Breast epithelium (tissue), 3 donors: ENCODE measurements at regions not wholly inside any gene's neighbourhood (a gene's known extent, or its start where the extent isn't known, plus 50 kb on each side); places are given as distances from the start of the nearest gene placed in this dataset.

ENCODE experiments used
- POLR2A ChIP-seq: fragments of 450-650 bp; IDR thresholded peaks from one replicate; pipeline ENCODE4 v1.6.1; 2016; ENCODE audit warnings: antibody characterized with exemption, mild to moderate bottlenecking, moderate library complexity
- TF ChIP-seq, protein P1 (sequence below), 3 donors: fragments of 450-650 bp; IDR thresholded peaks; one replicate each; pipeline ENCODE4 v1.5.1; 2016 to 2017; ENCODE audit warnings: antibody characterized with exemption in 3 of 3, mild to moderate bottlenecking in 3 of 3, moderate library complexity in 3 of 3

- TF ChIP-seq, protein P1, sequence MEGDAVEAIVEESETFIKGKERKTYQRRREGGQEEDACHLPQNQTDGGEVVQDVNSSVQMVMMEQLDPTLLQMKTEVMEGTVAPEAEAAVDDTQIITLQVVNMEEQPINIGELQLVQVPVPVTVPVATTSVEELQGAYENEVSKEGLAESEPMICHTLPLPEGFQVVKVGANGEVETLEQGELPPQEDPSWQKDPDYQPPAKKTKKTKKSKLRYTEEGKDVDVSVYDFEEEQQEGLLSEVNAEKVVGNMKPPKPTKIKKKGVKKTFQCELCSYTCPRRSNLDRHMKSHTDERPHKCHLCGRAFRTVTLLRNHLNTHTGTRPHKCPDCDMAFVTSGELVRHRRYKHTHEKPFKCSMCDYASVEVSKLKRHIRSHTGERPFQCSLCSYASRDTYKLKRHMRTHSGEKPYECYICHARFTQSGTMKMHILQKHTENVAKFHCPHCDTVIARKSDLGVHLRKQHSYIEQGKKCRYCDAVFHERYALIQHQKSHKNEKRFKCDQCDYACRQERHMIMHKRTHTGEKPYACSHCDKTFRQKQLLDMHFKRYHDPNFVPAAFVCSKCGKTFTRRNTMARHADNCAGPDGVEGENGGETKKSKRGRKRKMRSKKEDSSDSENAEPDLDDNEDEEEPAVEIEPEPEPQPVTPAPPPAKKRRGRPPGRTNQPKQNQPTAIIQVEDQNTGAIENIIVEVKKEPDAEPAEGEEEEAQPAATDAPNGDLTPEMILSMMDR (IDR thresholded peaks at IDR 0.05): no peak
- TF ChIP-seq POLR2A: no peak
Observed at GRCh38 chr12:46920499-46920898, 94.7 kb upstream of the SLC38A4 start.
